PC-3 (cell line): ENCODE measurements at regions not wholly inside any gene's neighbourhood (a gene's known extent, or its start where the extent isn't known, plus 50 kb on each side); places are given as distances from the start of the nearest gene placed in this dataset.

Experiments used
- EZH2 ChIP-seq: fragments of 300-600 bp; sonication (generic); IDR thresholded peaks from one replicate; pipeline ENCODE4 v1.6.1; 2017; ENCODE audit warnings: antibody characterized with exemption, mild to moderate bottlenecking, low read length; ENCODE audit not compliant: unreplicated experiment
- EZH2phosphoT487 ChIP-seq: fragments of 300-600 bp; sonication (generic); IDR thresholded peaks from 2 replicates; pipeline ENCODE4 v1.6.1; 2018; ENCODE audit warnings: mild to moderate bottlenecking, antibody characterized with exemption, low read length, borderline replicate concordance
- TF ChIP-seq, protein P1 (sequence below): fragments of 300-600 bp; sonication (generic); conservative IDR thresholded peaks from 2 replicates; pipeline ENCODE4 v1.5.1; 2017; ENCODE audit warnings: antibody characterized with exemption, low read depth, mild to moderate bottlenecking, low read length

DNA sequence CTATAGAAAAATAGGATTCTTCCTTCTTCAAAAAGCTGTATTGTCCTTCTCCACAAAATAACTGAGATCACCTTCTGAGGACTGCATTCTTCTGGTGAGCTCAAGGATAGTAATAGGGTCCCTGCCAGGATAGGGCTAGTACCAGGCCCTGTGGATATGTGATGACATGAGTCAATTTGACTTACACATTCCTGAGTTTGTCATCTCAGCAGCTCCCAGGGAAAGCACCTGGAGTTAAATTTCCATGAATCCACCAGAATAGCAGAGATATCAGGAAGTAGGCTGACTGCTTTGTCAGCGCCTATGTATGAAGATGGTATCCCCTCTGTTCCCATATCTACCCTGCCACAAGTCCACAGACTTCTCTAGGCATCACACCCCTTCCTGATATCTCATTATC lies 225.8 kb downstream of the PMP22 start:
- TF ChIP-seq, protein P1, sequence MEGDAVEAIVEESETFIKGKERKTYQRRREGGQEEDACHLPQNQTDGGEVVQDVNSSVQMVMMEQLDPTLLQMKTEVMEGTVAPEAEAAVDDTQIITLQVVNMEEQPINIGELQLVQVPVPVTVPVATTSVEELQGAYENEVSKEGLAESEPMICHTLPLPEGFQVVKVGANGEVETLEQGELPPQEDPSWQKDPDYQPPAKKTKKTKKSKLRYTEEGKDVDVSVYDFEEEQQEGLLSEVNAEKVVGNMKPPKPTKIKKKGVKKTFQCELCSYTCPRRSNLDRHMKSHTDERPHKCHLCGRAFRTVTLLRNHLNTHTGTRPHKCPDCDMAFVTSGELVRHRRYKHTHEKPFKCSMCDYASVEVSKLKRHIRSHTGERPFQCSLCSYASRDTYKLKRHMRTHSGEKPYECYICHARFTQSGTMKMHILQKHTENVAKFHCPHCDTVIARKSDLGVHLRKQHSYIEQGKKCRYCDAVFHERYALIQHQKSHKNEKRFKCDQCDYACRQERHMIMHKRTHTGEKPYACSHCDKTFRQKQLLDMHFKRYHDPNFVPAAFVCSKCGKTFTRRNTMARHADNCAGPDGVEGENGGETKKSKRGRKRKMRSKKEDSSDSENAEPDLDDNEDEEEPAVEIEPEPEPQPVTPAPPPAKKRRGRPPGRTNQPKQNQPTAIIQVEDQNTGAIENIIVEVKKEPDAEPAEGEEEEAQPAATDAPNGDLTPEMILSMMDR = no peak
- TF ChIP-seq EZH2 = no peak
- no peak for TF ChIP-seq EZH2phosphoT487
